PC-3 (cell line): ENCODE measurements at regions not wholly inside any gene's neighbourhood (a gene's known extent, or its start where the extent isn't known, plus 50 kb on each side); places are given as distances from the start of the nearest gene placed in this dataset.
"Not testable (repeated sequence)": the region's sequence is repeated elsewhere in the genome, so short reads cannot be mapped to it uniquely, and the experiment has no call there.

Experiments
- ATAC-seq: fragments of 200-7000 bp; cut with Tn5 transposase; 2 replicates; pipeline ENCODE4 v1.9.1; 2020; ENCODE audit warnings: mild to moderate bottlenecking, moderate library complexity
- BruUV-seq: library from RNA; stranded (reverse); fragments of 400-500 nt; replicated peaks from 2 replicates; lab custom pipeline; 2021; lab: Mats Ljungman, UMichigan
- CTCF ChIA-PET: fragments of 300-600 bp; sonication (Branson Sonifier 250); formaldehyde crosslinking; loops from one replicate; lab custom pipeline; 2022; ENCODE audit warnings: antibody characterized with exemption; lab: Charles Lee
- POLR2A ChIA-PET: fragments of 300-600 bp; sonication (Branson Sonifier 250); formaldehyde crosslinking; loops from one replicate; lab custom pipeline; 2022; ENCODE audit warnings: antibody characterized with exemption; ENCODE audit not compliant: unreplicated experiment; lab: Charles Lee
- DNase-seq: peaks from one replicate; pipeline ENCODE4 v3.0.0-alpha.2; 2015
- H2AFZ ChIP-seq: fragments of 300-600 bp; sonication (generic); 2 replicates; pipeline ENCODE4 v1.6.0; 2016; ENCODE audit warnings: antibody characterized with exemption, low read length
- H3F3A ChIP-seq: fragments of 300-600 bp; sonication (generic); one replicate; pipeline ENCODE4 v1.6.0; 2017; ENCODE audit warnings: antibody characterized with exemption, low read length, control low read depth, mild to moderate bottlenecking; ENCODE audit not compliant: unreplicated experiment
- H3K27ac ChIP-seq: fragments of 300-600 bp; sonication (generic); 2 replicates; pipeline ENCODE4 v1.5.1; 2016; ENCODE audit warnings: mild to moderate bottlenecking, low read length
- H3K27me3 ChIP-seq: fragments of 300-600 bp; sonication (generic); 2 replicates; pipeline ENCODE4 v1.6.1; 2016; ENCODE audit warnings: low read length, mixed read lengths
- H3K36me3 ChIP-seq: fragments of 300-600 bp; sonication (generic); 2 replicates; pipeline ENCODE4 v1.6.1; 2016; ENCODE audit warnings: low read depth, mixed run types, low read length, mixed read lengths
- H3K4me1 ChIP-seq: fragments of 300-600 bp; sonication (generic); 2 replicates; pipeline ENCODE4 v1.5.1; 2016; ENCODE audit warnings: low read length; ENCODE audit not compliant: insufficient read depth
- H3K4me2 ChIP-seq: fragments of 300-600 bp; sonication (generic); 2 replicates; pipeline ENCODE4 v1.6.0; 2016; ENCODE audit warnings: low read length
- H3K4me3 ChIP-seq: fragments of 300-600 bp; sonication (generic); 2 replicates; pipeline ENCODE4 v1.5.1; 2016; ENCODE audit warnings: mild to moderate bottlenecking, low read length, mixed read lengths
- H3K79me2 ChIP-seq: fragments of 300-600 bp; sonication (generic); 2 replicates; pipeline ENCODE4 v1.6.1; 2017; ENCODE audit warnings: low read length, mixed read lengths
- H3K9ac ChIP-seq: fragments of 300-600 bp; sonication (generic); 2 replicates; pipeline ENCODE4 v1.6.0; 2016; ENCODE audit warnings: mild to moderate bottlenecking, low read length
- H3K9me2 ChIP-seq: fragments of 300-600 bp; sonication (generic); replicated peaks from 2 replicates; pipeline ENCODE4 v1.6.1; 2016; ENCODE audit warnings: mixed run types, low read length, mixed read lengths
- H3K9me3 ChIP-seq: fragments of 300-600 bp; sonication (generic); 2 replicates; pipeline ENCODE4 v1.6.1; 2016; ENCODE audit warnings: low read length, mixed read lengths
- H4K20me1 ChIP-seq: fragments of 300-600 bp; sonication (generic); 2 replicates; pipeline ENCODE4 v1.6.1; 2016; ENCODE audit warnings: low read length, mixed read lengths
- EZH2 ChIP-seq: fragments of 300-600 bp; sonication (generic); IDR thresholded peaks from one replicate; pipeline ENCODE4 v1.6.1; 2017; ENCODE audit warnings: antibody characterized with exemption, mild to moderate bottlenecking, low read length; ENCODE audit not compliant: unreplicated experiment
- EZH2phosphoT487 ChIP-seq: fragments of 300-600 bp; sonication (generic); IDR thresholded peaks from 2 replicates; pipeline ENCODE4 v1.6.1; 2018; ENCODE audit warnings: mild to moderate bottlenecking, antibody characterized with exemption, low read length, borderline replicate concordance
- intact Hi-C: fragments of 100-400 bp; cut with micrococcal nuclease; formaldehyde crosslinking; loops from 2 replicates; pipeline ENCODE4 v1.9.0; 2023
- TF ChIP-seq, protein P1 (sequence below): fragments of 300-600 bp; sonication (generic); conservative IDR thresholded peaks from 2 replicates; pipeline ENCODE4 v1.5.1; 2017; ENCODE audit warnings: antibody characterized with exemption, low read depth, mild to moderate bottlenecking, low read length

DNA sequence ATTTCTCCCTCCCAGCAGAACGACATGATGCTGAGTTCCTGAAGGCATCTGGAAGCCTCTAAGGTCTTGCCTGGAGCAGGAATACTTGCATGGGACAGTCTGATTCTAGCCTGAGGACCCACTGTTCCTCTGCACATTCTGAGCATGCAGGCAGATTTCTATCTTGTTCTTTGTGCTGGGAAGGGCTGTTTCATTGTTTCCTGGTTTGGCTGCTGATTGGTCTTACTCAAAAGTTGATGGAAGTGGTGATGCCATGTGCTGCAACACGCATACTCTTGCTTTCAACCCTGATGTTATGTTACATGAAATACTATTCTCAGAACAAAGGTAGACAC is 307.0 kb downstream of the GATA3 start:
- H3K36me3 ChIP-seq: no peaks in the 10 kb centered on the region
- POLR2A ChIA-PET: no interaction called here
- H3K4me2 ChIP-seq: no peak overlapping the region
- DNase-seq (no peak), ATAC-seq (no peak)
- H3K9me2 ChIP-seq: no peaks in the 10 kb centered on the region
- CTCF ChIA-PET: no interaction called here
- no peak overlapping the region for H3K4me3 ChIP-seq
- BruUV-seq: no TSS peak
- no peak for TF ChIP-seq EZH2phosphoT487
- TF ChIP-seq EZH2: no peak
- TF ChIP-seq, protein P1, sequence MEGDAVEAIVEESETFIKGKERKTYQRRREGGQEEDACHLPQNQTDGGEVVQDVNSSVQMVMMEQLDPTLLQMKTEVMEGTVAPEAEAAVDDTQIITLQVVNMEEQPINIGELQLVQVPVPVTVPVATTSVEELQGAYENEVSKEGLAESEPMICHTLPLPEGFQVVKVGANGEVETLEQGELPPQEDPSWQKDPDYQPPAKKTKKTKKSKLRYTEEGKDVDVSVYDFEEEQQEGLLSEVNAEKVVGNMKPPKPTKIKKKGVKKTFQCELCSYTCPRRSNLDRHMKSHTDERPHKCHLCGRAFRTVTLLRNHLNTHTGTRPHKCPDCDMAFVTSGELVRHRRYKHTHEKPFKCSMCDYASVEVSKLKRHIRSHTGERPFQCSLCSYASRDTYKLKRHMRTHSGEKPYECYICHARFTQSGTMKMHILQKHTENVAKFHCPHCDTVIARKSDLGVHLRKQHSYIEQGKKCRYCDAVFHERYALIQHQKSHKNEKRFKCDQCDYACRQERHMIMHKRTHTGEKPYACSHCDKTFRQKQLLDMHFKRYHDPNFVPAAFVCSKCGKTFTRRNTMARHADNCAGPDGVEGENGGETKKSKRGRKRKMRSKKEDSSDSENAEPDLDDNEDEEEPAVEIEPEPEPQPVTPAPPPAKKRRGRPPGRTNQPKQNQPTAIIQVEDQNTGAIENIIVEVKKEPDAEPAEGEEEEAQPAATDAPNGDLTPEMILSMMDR: no peak
- no peaks in the 10 kb centered on the region for H3K79me2 ChIP-seq
- H4K20me1 ChIP-seq: no peaks in the 10 kb centered on the region
- H3K27ac ChIP-seq: no peak overlapping the region
- H3F3A ChIP-seq: no peaks in the 10 kb centered on the region
- peaks cover 11% of the 10 kb centered on the region for H3K4me1 ChIP-seq
- H3K27me3 ChIP-seq: no peaks in the 10 kb centered on the region
- H3K9ac ChIP-seq: no peak overlapping the region
- intact Hi-C loops: loop anchor here (10.0 kb wide), 1 partner anchor 307 kb away; the partner anchor contains the start of gene GATA3
- no peaks in the 10 kb centered on the region for H3K9me3 ChIP-seq
- H2AFZ ChIP-seq: no peak overlapping the region

DNA sequence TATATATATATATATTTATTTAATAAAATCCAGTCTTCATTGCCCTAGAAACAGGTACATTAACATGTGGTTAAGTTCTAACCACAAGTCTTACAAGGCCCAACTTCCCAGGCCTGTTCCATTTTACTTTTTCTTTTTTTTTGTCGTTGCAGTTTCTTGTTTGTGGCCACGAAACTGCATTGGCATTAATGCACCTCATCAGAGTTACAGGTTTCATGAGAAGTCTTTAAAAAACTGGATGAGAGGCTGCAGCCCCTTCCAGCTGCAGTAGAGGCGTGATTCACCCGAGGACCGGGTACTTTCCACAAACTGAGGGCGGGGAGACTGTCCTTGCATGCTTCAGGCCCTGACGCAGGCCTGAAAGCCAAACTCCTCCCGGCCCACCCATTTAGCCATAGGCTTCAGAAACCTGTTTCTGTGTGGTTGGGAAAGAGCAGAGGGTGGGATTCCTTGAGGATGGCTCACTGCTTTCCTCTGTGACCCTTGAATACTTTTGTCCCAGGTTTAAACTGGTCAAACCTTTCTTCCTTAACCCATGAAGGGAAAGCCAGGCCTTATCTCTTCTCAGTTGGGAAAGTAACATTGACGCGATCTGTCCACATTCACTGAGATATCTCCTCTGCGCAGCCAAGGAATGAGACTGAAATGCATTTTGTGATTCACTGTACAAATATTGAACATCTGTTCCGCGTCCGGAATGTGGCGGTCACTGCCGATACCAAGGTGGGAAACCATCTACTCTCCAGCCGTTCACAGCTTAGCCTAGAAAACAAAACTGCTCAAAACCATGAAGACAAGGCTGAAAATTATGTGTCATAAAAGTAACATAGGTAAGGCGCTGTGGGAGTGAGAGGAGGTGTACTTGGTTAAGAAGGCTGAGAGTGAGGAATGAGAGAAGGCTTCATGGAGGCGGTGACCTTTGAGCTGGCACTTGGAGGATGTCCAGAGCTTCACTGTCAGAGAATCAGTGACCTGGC is 311.7 kb downstream of the GATA3 start:
- H3K36me3 ChIP-seq: no peaks in the 10 kb centered on the region
- POLR2A ChIA-PET: no interaction called here
- CTCF ChIA-PET: no interaction called here
- H3K4me2 ChIP-seq: peak overlapping the region; percentile 45
- H3K4me1 ChIP-seq: peaks cover 26% of the 10 kb centered on the region
- H3K4me3 ChIP-seq: no peak overlapping the region
- no peaks in the 10 kb centered on the region for H3K27me3 ChIP-seq
- peak; percentile 86 for ATAC-seq
- intact Hi-C loops: loop anchor here (1.0 to 10.0 kb wide), 2 partner anchors 23 to 311 kb away; partner anchors contain the start of gene GATA3
- DNase-seq: peak; percentile 91
- H3K9me2 ChIP-seq: no peaks in the 10 kb centered on the region
- peak overlapping the region; percentile 27; the same call in 1 of the 2 replicates for H2AFZ ChIP-seq
- TF ChIP-seq, protein P1: no peak
- TF ChIP-seq EZH2 (no peak), EZH2phosphoT487 (no peak)
- no peaks in the 10 kb centered on the region for H3F3A ChIP-seq
- peak overlapping the region; percentile 97 for H3K27ac ChIP-seq
- no peaks in the 10 kb centered on the region for H3K79me2 ChIP-seq
- TSS peak; percentile 84 for BruUV-seq
- no peaks in the 10 kb centered on the region for H3K9me3 ChIP-seq
- no peaks in the 10 kb centered on the region for H4K20me1 ChIP-seq
- H3K9ac ChIP-seq: peak overlapping the region; percentile 67

DNA sequence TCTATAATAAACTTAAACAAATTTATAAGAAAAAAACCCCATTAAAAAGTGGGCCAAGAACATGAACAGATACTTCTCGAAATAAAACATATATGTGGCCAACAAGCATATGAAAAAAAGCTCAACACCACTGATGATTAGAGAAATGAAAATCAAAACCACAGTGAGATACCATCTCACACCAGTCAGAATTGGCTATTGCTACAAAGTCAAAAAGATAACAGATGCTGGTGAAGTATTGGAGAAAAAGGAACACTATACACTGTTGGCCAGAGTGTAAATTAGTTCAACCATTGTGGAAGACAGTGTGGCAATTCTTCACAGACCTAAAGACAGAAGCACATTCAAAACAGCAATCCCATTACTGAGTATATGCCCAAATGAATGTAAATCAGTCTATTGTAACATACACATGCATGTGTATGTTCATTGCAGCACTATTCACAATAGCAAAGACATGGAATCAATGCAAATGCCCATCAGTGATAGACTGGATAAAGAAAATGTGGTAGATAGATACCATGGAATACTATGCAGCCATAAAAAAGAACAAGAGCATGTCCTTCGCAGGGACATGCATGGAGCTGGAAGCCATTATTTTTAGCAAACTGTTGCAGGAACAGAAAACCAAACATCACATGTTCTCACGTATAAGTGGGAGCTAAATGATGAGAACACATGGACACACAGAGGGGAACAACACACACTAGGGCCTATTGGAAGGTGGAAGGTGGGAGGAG is 313.4 kb downstream of the GATA3 start:
- H3K27me3 ChIP-seq, ATAC-seq, BruUV-seq, H3K9me2 ChIP-seq, H3K36me3 ChIP-seq, DNase-seq, H3K9me3 ChIP-seq, H3K4me2 ChIP-seq, H2AFZ ChIP-seq, CTCF ChIA-PET, H3F3A ChIP-seq, H3K79me2 ChIP-seq, H4K20me1 ChIP-seq, H3K4me3 ChIP-seq, POLR2A ChIA-PET: not testable (repeated sequence)
- intact Hi-C loops: loop anchor here (10.0 kb wide), 1 partner anchor 313 kb away; the partner anchor contains the start of gene GATA3
- H3K27ac ChIP-seq: peak overlapping the region; percentile 97
- peaks cover 22% of the 10 kb centered on the region for H3K4me1 ChIP-seq
- peak overlapping the region; percentile 67; the same call in 1 of the 2 replicates for H3K9ac ChIP-seq
